ENCODE measurements at regions not wholly inside any gene's neighbourhood (a gene's known extent, or its start where the extent isn't known, plus 50 kb on each side); places are given as distances from the start of the nearest gene placed in this dataset.
"Not testable (repeated sequence)": the region's sequence is repeated elsewhere in the genome, so short reads cannot be mapped to it uniquely, and the experiment has no call there.

- DNase-seq (ENCODE audit: low read depth, low spot score): no peak
- H3K9me3 ChIP-seq (ENCODE audit: control insufficient read depth, insufficient read depth, low read length): no peaks in the 10 kb centered on the region
- H3K36me3 ChIP-seq (ENCODE audit: control insufficient read depth, insufficient read depth, low read length): no peaks in the 10 kb centered on the region
- no CpG with 5 or more reads among the region's 1 CpG for WGBS (ENCODE audit: insufficient coverage, insufficient read length)
- H3K4me1 ChIP-seq (ENCODE audit: control insufficient read depth, insufficient read depth, low read length): no peaks in the 10 kb centered on the region
- no peak overlapping the region for H3K4me3 ChIP-seq (ENCODE audit: low read length)
- no peak overlapping the region for H3K27ac ChIP-seq (ENCODE audit: low read length)
- no peaks in the 10 kb centered on the region for H3K27me3 ChIP-seq (ENCODE audit: control insufficient read depth, insufficient read depth, low read length)
Measured at GRCh38 chr13:37510441-37510840, 88.1 kb downstream of the POSTN start.

DNA sequence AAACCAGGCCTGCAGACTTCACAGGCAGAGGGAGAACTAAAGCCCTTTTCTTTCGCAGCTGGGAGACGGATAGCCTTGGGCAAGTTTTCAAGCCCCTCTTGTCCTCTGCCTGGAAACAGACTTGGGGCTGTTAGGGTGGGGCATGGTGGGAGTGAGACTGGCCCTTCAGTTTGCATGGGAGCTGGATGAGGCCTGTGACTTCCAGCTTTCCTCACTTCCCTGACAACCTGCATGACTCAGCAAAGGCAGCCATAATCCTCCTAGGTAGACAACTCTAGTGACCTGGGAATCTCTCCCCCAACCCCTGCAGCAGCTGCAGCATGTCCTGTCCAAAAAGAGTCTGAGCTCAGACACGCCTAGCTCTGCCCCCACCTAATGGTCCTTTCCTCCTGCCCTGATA lies 93.0 kb downstream of the POSTN start:
- WGBS (ENCODE audit: insufficient coverage, insufficient read length): no CpG with 5 or more reads among the region's 3 CpGs
- Histone ChIP-seq H3K27me3 (ENCODE audit: control insufficient read depth, insufficient read depth, low read length) (no peaks in the 10 kb centered on the region), H3K27ac (ENCODE audit: low read length) (no peak overlapping the region)

GRCh38 chr13:37504251-37504650 lies 94.3 kb downstream of the POSTN start:
- WGBS (ENCODE audit: insufficient coverage, insufficient read length): no CpG with 5 or more reads among the region's 1 CpG
- Histone ChIP-seq H3K27ac (ENCODE audit: low read length) (no peak overlapping the region), H3K27me3 (ENCODE audit: control insufficient read depth, insufficient read depth, low read length) (no peaks in the 10 kb centered on the region), H3K4me3 (ENCODE audit: low read length) (no peak overlapping the region), H3K36me3 (ENCODE audit: control insufficient read depth, insufficient read depth, low read length) (no peaks in the 10 kb centered on the region), H3K4me1 (ENCODE audit: control insufficient read depth, insufficient read depth, low read length) (no peaks in the 10 kb centered on the region), H3K9me3 (ENCODE audit: control insufficient read depth, insufficient read depth, low read length) (no peaks in the 10 kb centered on the region)
- no peak for DNase-seq (ENCODE audit: low read depth, low spot score)

More for the DNA sequence above, 93.0 kb downstream of the POSTN start:
- no peak for DNase-seq (ENCODE audit: low read depth, low spot score)
- Histone ChIP-seq H3K4me1 (ENCODE audit: control insufficient read depth, insufficient read depth, low read length) (no peaks in the 10 kb centered on the region), H3K36me3 (ENCODE audit: control insufficient read depth, insufficient read depth, low read length) (no peaks in the 10 kb centered on the region), H3K9me3 (ENCODE audit: control insufficient read depth, insufficient read depth, low read length) (no peaks in the 10 kb centered on the region), H3K4me3 (ENCODE audit: low read length) (no peak overlapping the region)

DNA sequence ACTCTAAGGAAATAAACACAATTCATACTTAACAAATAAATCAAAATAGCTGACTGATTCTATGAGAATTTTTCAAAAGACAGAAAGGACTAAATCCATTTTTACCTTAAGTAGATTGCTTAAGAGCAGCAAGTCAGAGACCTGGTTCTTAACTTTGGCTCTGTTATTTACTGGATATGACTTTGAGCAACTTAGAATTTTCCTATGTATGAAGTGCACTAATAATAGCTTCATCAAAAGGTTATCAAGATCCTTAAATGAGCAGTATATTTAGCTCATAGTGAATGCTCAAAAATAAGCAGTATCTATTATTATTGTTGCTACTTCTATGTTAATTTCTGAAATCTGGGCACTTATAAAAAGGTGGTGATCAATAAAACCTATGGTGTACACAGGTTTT lies 95.3 kb downstream of the POSTN start:
- no peaks in the 10 kb centered on the region for H3K4me1 ChIP-seq (ENCODE audit: control insufficient read depth, insufficient read depth, low read length)
- no peak for DNase-seq (ENCODE audit: low read depth, low spot score)
- no peaks in the 10 kb centered on the region for H3K36me3 ChIP-seq (ENCODE audit: control insufficient read depth, insufficient read depth, low read length)
- H3K27me3 ChIP-seq (ENCODE audit: control insufficient read depth, insufficient read depth, low read length): no peaks in the 10 kb centered on the region
- no peak overlapping the region for H3K27ac ChIP-seq (ENCODE audit: low read length)
- no peaks in the 10 kb centered on the region for H3K9me3 ChIP-seq (ENCODE audit: control insufficient read depth, insufficient read depth, low read length)
- no peak overlapping the region for H3K4me3 ChIP-seq (ENCODE audit: low read length)

GRCh38 chr13:37502303-37502993 lies 96.1 kb downstream of the POSTN start:
- not testable (repeated sequence) for DNase-seq (ENCODE audit: low read depth, low spot score); H3K27me3 ChIP-seq (ENCODE audit: control insufficient read depth, insufficient read depth, low read length); H3K36me3 ChIP-seq (ENCODE audit: control insufficient read depth, insufficient read depth, low read length); H3K27ac ChIP-seq (ENCODE audit: low read length); H3K9me3 ChIP-seq (ENCODE audit: control insufficient read depth, insufficient read depth, low read length); H3K4me1 ChIP-seq (ENCODE audit: control insufficient read depth, insufficient read depth, low read length); H3K4me3 ChIP-seq (ENCODE audit: low read length)
- WGBS (ENCODE audit: insufficient coverage, insufficient read length): no CpG with 5 or more reads among the region's 1 CpG

DNA sequence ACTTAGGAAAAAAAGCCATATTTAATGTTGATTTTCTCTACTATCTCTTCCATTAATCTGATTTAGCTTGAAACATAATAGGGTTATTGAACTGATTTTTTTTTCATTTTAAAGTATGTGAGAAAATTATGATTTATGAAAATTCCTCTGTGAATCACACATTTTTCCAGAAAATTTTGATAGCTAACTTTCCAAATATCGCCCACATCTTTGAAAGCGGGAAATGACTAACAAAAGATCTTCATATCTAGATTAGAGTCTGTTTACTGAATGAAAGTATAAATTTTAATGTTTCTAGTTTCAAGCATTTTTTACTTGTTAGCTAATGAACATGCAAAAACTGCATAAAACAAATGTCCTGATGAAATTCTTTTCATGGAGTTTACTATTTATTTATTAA lies 97.4 kb downstream of the POSTN start:
- Histone ChIP-seq H3K4me1 (ENCODE audit: control insufficient read depth, insufficient read depth, low read length) (no peaks in the 10 kb centered on the region), H3K27me3 (ENCODE audit: control insufficient read depth, insufficient read depth, low read length) (no peaks in the 10 kb centered on the region), H3K4me3 (ENCODE audit: low read length) (no peak overlapping the region), H3K9me3 (ENCODE audit: control insufficient read depth, insufficient read depth, low read length) (no peaks in the 10 kb centered on the region), H3K36me3 (ENCODE audit: control insufficient read depth, insufficient read depth, low read length) (no peaks in the 10 kb centered on the region), H3K27ac (ENCODE audit: low read length) (no peak overlapping the region)
- DNase-seq (ENCODE audit: low read depth, low spot score): no peak
- WGBS (ENCODE audit: insufficient coverage, insufficient read length): no CpG with 5 or more reads among the region's 2 CpGs

DNA sequence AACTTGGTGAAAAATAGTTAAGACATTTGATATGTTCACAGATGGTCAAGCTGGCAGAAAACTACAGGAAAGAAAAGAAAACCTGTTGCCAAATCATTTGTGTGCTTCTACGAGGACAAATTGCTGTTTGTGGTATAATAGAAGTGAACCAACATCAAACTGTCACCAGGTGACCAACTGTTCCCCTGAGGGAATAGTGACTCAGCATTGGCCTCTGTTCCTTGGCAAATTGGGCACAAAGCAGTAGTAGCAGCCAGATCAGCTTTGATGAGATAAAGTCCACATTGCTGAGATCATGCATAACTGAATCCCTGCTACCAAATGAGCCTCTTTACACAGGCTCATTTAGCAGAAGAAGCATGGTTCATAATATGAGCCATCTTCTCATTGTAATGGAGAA lies 103.5 kb downstream of the POSTN start:
- H3K4me3 ChIP-seq (ENCODE audit: low read length): no peak overlapping the region
- no peak for DNase-seq (ENCODE audit: low read depth, low spot score)
- H3K27ac ChIP-seq (ENCODE audit: low read length): no peak overlapping the region
- H3K27me3 ChIP-seq (ENCODE audit: control insufficient read depth, insufficient read depth, low read length): no peaks in the 10 kb centered on the region
- H3K4me1 ChIP-seq (ENCODE audit: control insufficient read depth, insufficient read depth, low read length): no peaks in the 10 kb centered on the region
- no CpG with 5 or more reads among the region's 1 CpG for WGBS (ENCODE audit: insufficient coverage, insufficient read length)
- H3K9me3 ChIP-seq (ENCODE audit: control insufficient read depth, insufficient read depth, low read length): no peaks in the 10 kb centered on the region
- H3K36me3 ChIP-seq (ENCODE audit: control insufficient read depth, insufficient read depth, low read length): no peaks in the 10 kb centered on the region

GRCh38 chr13:37493775-37494174 lies 104.8 kb downstream of the POSTN start:
- H3K9me3 ChIP-seq (ENCODE audit: control insufficient read depth, insufficient read depth, low read length): no peaks in the 10 kb centered on the region
- no CpG with 5 or more reads among the region's 3 CpGs for WGBS (ENCODE audit: insufficient coverage, insufficient read length)
- H3K36me3 ChIP-seq (ENCODE audit: control insufficient read depth, insufficient read depth, low read length): no peaks in the 10 kb centered on the region
- no peaks in the 10 kb centered on the region for H3K4me1 ChIP-seq (ENCODE audit: control insufficient read depth, insufficient read depth, low read length)
- no peak overlapping the region for H3K27ac ChIP-seq (ENCODE audit: low read length)
- no peak overlapping the region for H3K4me3 ChIP-seq (ENCODE audit: low read length)
- H3K27me3 ChIP-seq (ENCODE audit: control insufficient read depth, insufficient read depth, low read length): no peaks in the 10 kb centered on the region
- no peak for DNase-seq (ENCODE audit: low read depth, low spot score)

GRCh38 chr13:37492741-37493514 lies 105.6 kb downstream of the POSTN start:
- H3K4me1 ChIP-seq (ENCODE audit: control insufficient read depth, insufficient read depth, low read length): no peaks in the 10 kb centered on the region
- no peaks in the 10 kb centered on the region for H3K27me3 ChIP-seq (ENCODE audit: control insufficient read depth, insufficient read depth, low read length)
- H3K27ac ChIP-seq (ENCODE audit: low read length): no peak overlapping the region
- DNase-seq (ENCODE audit: low read depth, low spot score): no peak
- no peaks in the 10 kb centered on the region for H3K9me3 ChIP-seq (ENCODE audit: control insufficient read depth, insufficient read depth, low read length)
- H3K36me3 ChIP-seq (ENCODE audit: control insufficient read depth, insufficient read depth, low read length): no peaks in the 10 kb centered on the region
- WGBS (ENCODE audit: insufficient coverage, insufficient read length): no CpG with 5 or more reads among the region's 3 CpGs
- H3K4me3 ChIP-seq (ENCODE audit: low read length): no peak overlapping the region

- no peak for DNase-seq (ENCODE audit: low read depth, low spot score)
- Histone ChIP-seq H3K36me3 (ENCODE audit: control insufficient read depth, insufficient read depth, low read length) (no peaks in the 10 kb centered on the region), H3K27ac (ENCODE audit: low read length) (no peak overlapping the region), H3K4me3 (ENCODE audit: low read length) (no peak overlapping the region), H3K27me3 (ENCODE audit: control insufficient read depth, insufficient read depth, low read length) (no peaks in the 10 kb centered on the region), H3K9me3 (ENCODE audit: control insufficient read depth, insufficient read depth, low read length) (no peaks in the 10 kb centered on the region), H3K4me1 (ENCODE audit: control insufficient read depth, insufficient read depth, low read length) (no peaks in the 10 kb centered on the region)
Measured at GRCh38 chr13:37492075-37492474, 106.5 kb downstream of the POSTN start.

GRCh38 chr13:37491661-37492060 lies 106.9 kb downstream of the POSTN start:
- Histone ChIP-seq H3K9me3 (ENCODE audit: control insufficient read depth, insufficient read depth, low read length) (no peaks in the 10 kb centered on the region), H3K27me3 (ENCODE audit: control insufficient read depth, insufficient read depth, low read length) (no peaks in the 10 kb centered on the region), H3K4me3 (ENCODE audit: low read length) (no peak overlapping the region), H3K4me1 (ENCODE audit: control insufficient read depth, insufficient read depth, low read length) (no peaks in the 10 kb centered on the region), H3K36me3 (ENCODE audit: control insufficient read depth, insufficient read depth, low read length) (no peaks in the 10 kb centered on the region), H3K27ac (ENCODE audit: low read length) (no peak overlapping the region)
- no CpG with 5 or more reads among the region's 3 CpGs for WGBS (ENCODE audit: insufficient coverage, insufficient read length)
- DNase-seq (ENCODE audit: low read depth, low spot score): no peak

Data from iPS DF 6.9 (cell line).